Right lobe of liver (tissue), 6 donors: ENCODE measurements at regions not wholly inside any gene's neighbourhood (a gene's known extent, or its start where the extent isn't known, plus 50 kb on each side); places are given as distances from the start of the nearest gene placed in this dataset.

Experiments
- ATAC-seq, 4 donors: fragments of 200-7000 bp; cut with Tn5 transposase; one replicate each; pipeline ENCODE4 v1.9.1; 2020; ENCODE audit warnings: mild to moderate bottlenecking in 4 of 4, moderate library complexity in 4 of 4
- DNase-seq, 3 donors: peaks; one replicate each; pipeline ENCODE4 v3.0.0-alpha.2; 2020
- H3K27ac ChIP-seq, 3 donors: fragments of 200-600 bp; one replicate each; pipeline ENCODE4 v1.8.0; 2022
- H3K27me3 ChIP-seq, 2 donors: fragments of 200-600 bp; one replicate each; pipeline ENCODE4 v1.8.0; 2022
- H3K36me3 ChIP-seq, 4 donors: fragments of 200-600 bp; sonication (generic) in 1 of 4; one replicate each; pipeline versions ENCODE4 v1.5.1 to v1.8.0; 2017 to 2022; ENCODE audit warnings: control low read depth in 1 of 4
- H3K4me1 ChIP-seq, 4 donors: fragments of 200-600 bp; sonication (generic) in 1 of 4; one replicate each; pipeline versions ENCODE4 v1.5.1 to v1.8.0; 2017 to 2022; ENCODE audit warnings: control low read depth in 1 of 4
- H3K4me3 ChIP-seq, 3 donors: fragments of 200-600 bp; one replicate each; pipeline ENCODE4 v1.8.0; 2022
- H3K9me3 ChIP-seq, 4 donors: fragments of 200-600 bp; sonication (generic) in 1 of 4; one replicate each; pipeline versions ENCODE4 v1.5.1 to v1.8.0; 2017 to 2022; ENCODE audit warnings: control low read depth in 1 of 4
- CTCF ChIP-seq, 4 donors: fragments of 200-600 bp in 3 of 4; fragments of 450-650 bp in 1 of 4; IDR thresholded peaks; one replicate each; pipeline versions ENCODE4 v1.5.1 to v1.8.0; 2016 to 2022; ENCODE audit warnings: antibody characterized with exemption in 4 of 4, mild to moderate bottlenecking in 2 of 4
- POLR2A ChIP-seq: fragments of 450-650 bp; IDR thresholded peaks from one replicate; pipeline ENCODE4 v1.6.1; 2017; ENCODE audit warnings: antibody characterized with exemption, mild to moderate bottlenecking
- WGBS: methylation state at CpG from one replicate; pipeline ENCODE4 v1.1.6; 2018; ENCODE audit warnings: low coverage, low lambda C conversion rate; ENCODE audit not compliant: insufficient coverage; ENCODE audit errors: missing lambda C conversion rate; 5-methylcytosine and 5-hydroxymethylcytosine counted together
- intact Hi-C, 2 donors: fragments of 100-400 bp; cut with DNase I; formaldehyde crosslinking; loops; one replicate each; pipeline versions ENCODE4 v1.11.2 to v1.14.1; 2022
- donor health status: DM: no; HTN: yes; CAD: no.
- donor health status: DM: no; HTN: no; CAD: no.
- donor health status: DM: no; HTN: no; CAD: no.
- donor health status: DM: no; HTN: yes; CAD: no.
- donor health status: DM: no; HTN: yes; CAD: no.

- no peaks in the 10 kb centered on the region for H3K9me3 ChIP-seq
- no peak overlapping the region for H3K4me3 ChIP-seq
- H3K27me3 ChIP-seq = no peaks in the 10 kb centered on the region
- H3K36me3 ChIP-seq = no peaks in the 10 kb centered on the region
- intact Hi-C loops = no loop called here
- H3K4me1 ChIP-seq = peaks cover 0 to 17% (median 0%) of the 10 kb centered on the region in 4 donors
- WGBS = 59% methylated on average over 4 of the region's 6 CpGs
- TF ChIP-seq CTCF (IDR thresholded peaks at IDR 0.05) = no peak
- no peak for TF ChIP-seq POLR2A
- H3K27ac ChIP-seq = no peak overlapping the region
- ATAC-seq = no peak
- no peak for DNase-seq
These were observed 119.6 kb downstream of the BOD1 start for GRCh38 chr5:173496883-173497255.

GRCh38 chr5:173496129-173496882 lies 120.1 kb downstream of the BOD1 start:
- intact Hi-C loops = no loop called here
- DNase-seq (no peak), ATAC-seq (no peak)
- no peak overlapping the region for H3K27ac ChIP-seq
- H3K4me3 ChIP-seq = no peak overlapping the region
- TF ChIP-seq POLR2A (no peak), CTCF (IDR thresholded peaks at IDR 0.05) (no peak)
- H3K4me1 ChIP-seq = peaks cover 0 to 17% (median 0%) of the 10 kb centered on the region in 4 donors
- no peaks in the 10 kb centered on the region for H3K9me3 ChIP-seq
- no peaks in the 10 kb centered on the region for H3K36me3 ChIP-seq
- H3K27me3 ChIP-seq = no peaks in the 10 kb centered on the region
- WGBS = 54% methylated on average over 7 of the region's 9 CpGs

- intact Hi-C loops = no loop called here
- Histone ChIP-seq H3K9me3 (no peaks in the 10 kb centered on the region), H3K27me3 (no peaks in the 10 kb centered on the region), H3K36me3 (no peaks in the 10 kb centered on the region), H3K4me1 (peaks cover 0 to 16% (median 0%) of the 10 kb centered on the region in 4 donors), H3K4me3 (no peak overlapping the region), H3K27ac (no peak overlapping the region)
- ATAC-seq (no peak), DNase-seq (no peak)
- no peak for TF ChIP-seq POLR2A
- TF ChIP-seq CTCF (IDR thresholded peaks at IDR 0.05) = no peak
- 71% methylated on average over 3 of the region's 3 CpGs for WGBS
These were observed 121.1 kb downstream of the BOD1 start for GRCh38 chr5:173495225-173495904.

GRCh38 chr5:173494446-173494845 lies 122.0 kb downstream of the BOD1 start:
- DNase-seq (no peak), ATAC-seq (no peak)
- Histone ChIP-seq H3K27me3 (no peaks in the 10 kb centered on the region), H3K4me1 (peaks cover 0 to 11% (median 0%) of the 10 kb centered on the region in 4 donors), H3K9me3 (no peaks in the 10 kb centered on the region), H3K27ac (no peak overlapping the region), H3K4me3 (no peak overlapping the region), H3K36me3 (no peaks in the 10 kb centered on the region)
- no peak for TF ChIP-seq CTCF (IDR thresholded peaks at IDR 0.05)
- TF ChIP-seq POLR2A = no peak
- intact Hi-C loops = no loop called here
- 52% methylated on average over 2 of the region's 2 CpGs for WGBS
